Kidney epithelial cell (primary cell): ENCODE measurements at regions not wholly inside any gene's neighbourhood (a gene's known extent, or its start where the extent isn't known, plus 50 kb on each side); places are given as distances from the start of the nearest gene placed in this dataset.
"Not testable (repeated sequence)": the region's sequence is repeated elsewhere in the genome, so short reads cannot be mapped to it uniquely, and the experiment has no call there.

ENCODE experiments used
- DNase-seq: peaks from one replicate; pipeline ENCODE4 v3.0.0-alpha.2; 2010; ENCODE audit warnings: low read depth
- H3K27me3 ChIP-seq: 2 replicates; pipeline ENCODE4 v1.6.0; 2011; ENCODE audit warnings: low read length; ENCODE audit not compliant: control insufficient read depth, insufficient read depth
- H3K36me3 ChIP-seq: 2 replicates; pipeline ENCODE4 v1.5.1; 2011; ENCODE audit warnings: low read length; ENCODE audit not compliant: control insufficient read depth, insufficient read depth
- H3K4me3 ChIP-seq: 2 replicates; pipeline ENCODE4 v1.5.1; 2011; ENCODE audit warnings: low read depth, mild to moderate bottlenecking, control low read depth, low read length
- CTCF ChIP-seq: IDR thresholded peaks from 2 replicates; pipeline ENCODE4 v1.5.1; 2011; ENCODE audit warnings: mild to moderate bottlenecking, moderate library complexity, low read length, control low read depth, inconsistent platforms; ENCODE audit not compliant: insufficient read depth, poor library complexity, severe bottlenecking

- H3K27me3 ChIP-seq, result no peaks in the 10 kb centered on the region
- no peak overlapping the region for H3K4me3 ChIP-seq
- no peak for DNase-seq
- no peak for TF ChIP-seq CTCF
- H3K36me3 ChIP-seq, result no peaks in the 10 kb centered on the region
Measured at GRCh38 chr10:27373566-27374160, 130.4 kb upstream of the RAB18 start.

- no peak for TF ChIP-seq CTCF
- Histone ChIP-seq H3K27me3 (no peaks in the 10 kb centered on the region), H3K36me3 (no peaks in the 10 kb centered on the region), H3K4me3 (no peak overlapping the region)
- DNase-seq, result no peak
Measured at GRCh38 chr10:27372095-27372494, 131.5 kb upstream of the ACBD5 start.

DNA sequence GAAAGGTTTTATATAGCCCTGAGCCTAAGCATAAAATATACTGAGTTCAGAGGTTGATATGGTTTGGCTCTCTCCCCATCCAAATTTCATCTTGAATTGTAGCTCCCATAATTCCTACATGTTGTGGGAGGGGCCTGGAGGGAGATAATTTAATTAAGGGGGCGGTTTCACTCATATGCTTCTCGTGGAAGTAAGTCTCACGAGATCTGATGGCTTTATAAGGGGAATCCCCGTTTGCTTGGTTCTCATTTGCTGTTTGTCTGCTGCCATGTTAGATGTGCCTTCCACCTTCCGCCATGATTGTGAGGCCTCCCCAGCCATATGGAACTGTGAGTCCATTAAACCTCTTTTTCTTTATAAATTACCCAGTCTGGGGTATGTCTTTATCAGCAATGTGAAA, 130.8 kb upstream of the ACBD5 start:
- H3K4me3 ChIP-seq, DNase-seq, H3K27me3 ChIP-seq, H3K36me3 ChIP-seq: not testable (repeated sequence)

DNA sequence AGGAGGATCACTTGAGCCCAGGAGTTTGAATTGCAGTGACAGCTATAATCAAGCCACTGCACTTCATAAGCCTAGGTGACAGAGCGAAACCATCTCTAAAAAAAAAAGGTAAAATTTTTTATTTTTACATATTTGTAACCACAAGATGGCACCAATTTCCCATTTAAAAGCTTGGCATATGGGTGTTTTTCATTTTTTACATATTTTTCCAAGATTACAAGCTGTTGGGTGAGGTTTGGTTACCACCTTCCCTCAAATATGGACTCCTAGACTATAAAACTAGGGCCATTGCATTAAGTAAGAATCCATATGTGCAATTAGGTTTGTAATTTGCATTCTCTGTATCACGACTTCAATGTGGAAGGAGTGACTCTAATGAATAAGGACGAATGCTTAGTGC, 129.3 kb upstream of the ACBD5 start:
- no peaks in the 10 kb centered on the region for H3K36me3 ChIP-seq
- no peak for DNase-seq
- TF ChIP-seq CTCF, result no peak
- no peak overlapping the region for H3K4me3 ChIP-seq
- H3K27me3 ChIP-seq, result no peaks in the 10 kb centered on the region

- H3K36me3 ChIP-seq, result no peaks in the 10 kb centered on the region
- DNase-seq, result no peak
- H3K4me3 ChIP-seq, result no peak overlapping the region
- no peaks in the 10 kb centered on the region for H3K27me3 ChIP-seq
- no peak for TF ChIP-seq CTCF
Measured at GRCh38 chr10:27368706-27369105, 128.1 kb upstream of the ACBD5 start.

- no peaks in the 10 kb centered on the region for H3K36me3 ChIP-seq
- H3K4me3 ChIP-seq, result no peak overlapping the region
- no peak for DNase-seq
- no peaks in the 10 kb centered on the region for H3K27me3 ChIP-seq
- TF ChIP-seq CTCF, result no peak
Measured at GRCh38 chr10:27366769-27367168, 126.2 kb upstream of the ACBD5 start.
